Activated CD8-positive, alpha-beta memory T cell treated with anti-CD3 and anti-CD28 coated beads, Interleukin-2, amount 10 ng/mL, durations not matched to agents 7 days and 5 days (primary cell): ENCODE measurements at regions not wholly inside any gene's neighbourhood (a gene's known extent, or its start where the extent isn't known, plus 50 kb on each side); places are given as distances from the start of the nearest gene placed in this dataset.
"Not testable (repeated sequence)": the region's sequence is repeated elsewhere in the genome, so short reads cannot be mapped to it uniquely, and the experiment has no call there.

Experiments used
- ATAC-seq: fragments of 150-1000 bp; cut with Tn5 transposase; one replicate; pipeline ENCODE4 v1.10.0; 2021; ENCODE audit warnings: moderate library complexity
- CTCF ChIA-PET: fragments of 350-600 bp; sonication (Branson Sonifier 250); formaldehyde crosslinking; loops from one replicate; lab custom pipeline; 2021; ENCODE audit warnings: antibody characterized with exemption; lab: Charles Lee
- DNase-seq: peaks from one replicate; pipeline ENCODE4 v3.0.0-alpha.2; 2020
- H3K27ac Mint-ChIP-seq: one replicate; pipeline ENCODE4 v1.8.0; 2021; ENCODE audit warnings: mild to moderate bottlenecking, mixed read lengths
- H3K27me3 Mint-ChIP-seq: one replicate; pipeline ENCODE4 v1.8.0; 2021; ENCODE audit warnings: mixed read lengths
- H3K36me3 Mint-ChIP-seq: one replicate; pipeline ENCODE4 v1.8.0; 2021; ENCODE audit warnings: mild to moderate bottlenecking, mixed read lengths
- H3K4me1 Mint-ChIP-seq: one replicate; pipeline ENCODE4 v1.8.0; 2021; ENCODE audit warnings: mixed read lengths
- H3K4me3 Mint-ChIP-seq: one replicate; pipeline ENCODE4 v1.8.0; 2021; ENCODE audit warnings: mild to moderate bottlenecking, moderate library complexity, mixed read lengths
- H3K9me3 Mint-ChIP-seq: one replicate; pipeline ENCODE4 v1.8.0; 2022; ENCODE audit warnings: low read depth, mixed read lengths

DNA sequence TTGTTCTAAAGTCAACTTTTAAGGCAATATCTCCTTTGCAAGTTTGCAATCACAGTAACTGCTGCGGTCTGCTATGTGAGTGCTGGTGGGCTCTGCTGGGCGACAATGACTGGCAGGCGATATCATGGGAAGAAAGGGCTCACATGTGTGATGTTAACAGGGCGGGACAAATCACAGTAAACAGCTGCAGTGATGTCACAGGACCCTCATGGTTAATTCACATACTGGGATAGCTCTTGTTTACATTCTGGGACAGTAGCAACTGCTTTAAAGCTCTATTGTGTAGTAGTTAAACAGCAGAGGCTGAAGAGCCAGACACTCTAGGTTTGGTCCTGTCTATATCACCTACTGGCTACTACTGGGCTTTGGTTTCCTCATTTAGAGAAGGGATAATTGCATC is 257.2 kb upstream of the ASIC2 start:
- CTCF ChIA-PET = no interaction called here
- Mint-ChIP-seq H3K27ac (no peak overlapping the region), H3K27me3 (no peaks in the 10 kb centered on the region)

DNA sequence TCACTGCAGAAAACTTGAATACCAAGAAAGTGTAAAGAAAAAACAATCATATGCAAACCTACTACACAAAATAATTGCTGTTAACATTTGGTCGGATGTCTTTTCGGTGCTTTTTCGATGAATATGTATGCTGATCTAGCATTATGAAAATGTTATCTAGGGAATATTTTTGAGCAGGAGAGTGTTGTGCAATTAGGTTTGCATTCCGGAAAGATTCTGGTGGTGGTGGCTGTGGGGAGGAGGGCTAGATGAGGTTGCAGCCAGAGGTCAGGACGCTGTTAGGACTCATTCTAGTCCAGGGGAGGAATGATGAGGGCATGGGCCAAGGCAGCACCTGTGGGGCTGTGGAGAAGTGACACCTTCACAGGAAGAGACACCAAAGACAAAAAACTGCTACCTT is 258.0 kb upstream of the ASIC2 start:
- CTCF ChIA-PET = no interaction called here
- H3K27me3 Mint-ChIP-seq = no peaks in the 10 kb centered on the region
- no peak overlapping the region for H3K27ac Mint-ChIP-seq
- no peak overlapping the region for H3K4me3 Mint-ChIP-seq
- DNase-seq = no peak
- no peaks in the 10 kb centered on the region for H3K36me3 Mint-ChIP-seq
- no peaks in the 10 kb centered on the region for H3K9me3 Mint-ChIP-seq
- no peak for ATAC-seq
- H3K4me1 Mint-ChIP-seq = no peaks in the 10 kb centered on the region

More for the DNA sequence above, 257.2 kb upstream of the ASIC2 start:
- DNase-seq (no peak), ATAC-seq (no peak)
- no peaks in the 10 kb centered on the region for H3K4me1 Mint-ChIP-seq
- no peaks in the 10 kb centered on the region for H3K9me3 Mint-ChIP-seq
- H3K4me3 Mint-ChIP-seq = no peak overlapping the region
- H3K36me3 Mint-ChIP-seq = no peaks in the 10 kb centered on the region

DNA sequence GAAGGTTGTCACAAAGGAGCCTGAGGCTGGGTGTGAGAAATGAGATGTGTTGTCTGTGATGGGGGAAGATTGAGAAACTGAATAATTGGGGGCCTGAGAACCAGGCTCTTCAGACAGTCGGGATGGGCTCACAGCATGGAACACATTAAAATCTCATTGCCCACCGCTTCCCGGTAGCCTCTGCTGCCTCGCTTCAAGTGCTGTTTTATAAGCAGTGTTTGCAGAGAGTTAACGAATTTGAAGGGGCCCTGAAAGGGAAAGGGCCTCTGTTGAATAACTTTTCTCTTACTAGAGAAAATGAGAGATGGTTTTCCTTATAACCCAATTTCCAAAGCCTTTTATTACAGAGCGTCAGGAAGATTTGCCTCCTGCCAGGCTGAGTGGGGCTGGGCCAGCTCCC is 258.8 kb upstream of the ASIC2 start:
- CTCF ChIA-PET = no interaction called here
- H3K27ac Mint-ChIP-seq = no peak overlapping the region

DNA sequence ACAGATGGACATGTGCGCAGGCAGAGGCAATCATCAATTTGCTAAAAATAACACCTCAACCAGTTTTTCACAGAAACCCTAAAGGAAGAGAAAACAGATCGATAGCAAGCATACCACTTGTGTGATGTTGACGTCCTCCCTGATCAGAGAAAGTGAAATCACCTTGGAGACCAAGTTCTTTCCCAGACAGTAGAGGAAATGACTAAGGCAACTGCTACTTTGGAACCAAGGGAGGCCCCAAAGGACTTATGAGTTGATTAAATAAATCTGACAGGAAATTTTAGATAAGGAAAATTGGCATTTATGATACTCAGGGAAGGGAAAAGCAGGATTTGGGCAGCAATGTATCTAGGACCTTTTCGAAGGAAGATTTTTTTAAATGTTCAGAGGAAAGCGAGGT is 267.1 kb upstream of the ASIC2 start:
- CTCF ChIA-PET = no interaction called here
- H3K27ac Mint-ChIP-seq = no peak overlapping the region
- no peaks in the 10 kb centered on the region for H3K36me3 Mint-ChIP-seq
- no peak overlapping the region for H3K4me3 Mint-ChIP-seq
- DNase-seq (no peak), ATAC-seq (no peak)
- H3K27me3 Mint-ChIP-seq = no peaks in the 10 kb centered on the region
- no peaks in the 10 kb centered on the region for H3K9me3 Mint-ChIP-seq
- H3K4me1 Mint-ChIP-seq = no peaks in the 10 kb centered on the region

More for the DNA sequence above, 258.8 kb upstream of the ASIC2 start:
- no peaks in the 10 kb centered on the region for H3K4me1 Mint-ChIP-seq
- no peaks in the 10 kb centered on the region for H3K36me3 Mint-ChIP-seq
- DNase-seq (no peak), ATAC-seq (no peak)
- no peaks in the 10 kb centered on the region for H3K27me3 Mint-ChIP-seq
- no peaks in the 10 kb centered on the region for H3K9me3 Mint-ChIP-seq
- H3K4me3 Mint-ChIP-seq = no peak overlapping the region

DNA sequence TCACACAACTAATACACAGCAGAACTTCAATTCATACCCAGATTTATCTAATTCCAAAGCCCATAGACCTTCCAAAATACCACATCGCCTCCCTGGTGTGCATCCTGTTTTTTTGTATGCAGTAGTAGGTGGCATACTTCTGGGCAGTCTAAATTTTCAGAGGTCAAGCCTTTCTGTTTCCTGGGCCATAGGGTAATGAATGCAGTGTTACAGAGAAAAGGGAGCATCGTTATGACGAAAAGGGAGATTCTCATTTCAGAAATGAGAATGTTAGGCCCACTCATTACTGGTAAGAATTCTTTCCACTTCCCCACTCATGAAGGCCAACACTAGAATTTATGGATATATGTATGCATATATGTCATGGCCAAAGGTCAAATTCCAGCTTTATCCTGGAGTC is 267.8 kb upstream of the ASIC2 start:
- no peak overlapping the region for H3K27ac Mint-ChIP-seq
- no peak overlapping the region for H3K4me3 Mint-ChIP-seq
- no peaks in the 10 kb centered on the region for H3K36me3 Mint-ChIP-seq
- no peaks in the 10 kb centered on the region for H3K4me1 Mint-ChIP-seq
- CTCF ChIA-PET = no interaction called here
- no peaks in the 10 kb centered on the region for H3K27me3 Mint-ChIP-seq
- DNase-seq (no peak), ATAC-seq (no peak)
- H3K9me3 Mint-ChIP-seq = no peaks in the 10 kb centered on the region

DNA sequence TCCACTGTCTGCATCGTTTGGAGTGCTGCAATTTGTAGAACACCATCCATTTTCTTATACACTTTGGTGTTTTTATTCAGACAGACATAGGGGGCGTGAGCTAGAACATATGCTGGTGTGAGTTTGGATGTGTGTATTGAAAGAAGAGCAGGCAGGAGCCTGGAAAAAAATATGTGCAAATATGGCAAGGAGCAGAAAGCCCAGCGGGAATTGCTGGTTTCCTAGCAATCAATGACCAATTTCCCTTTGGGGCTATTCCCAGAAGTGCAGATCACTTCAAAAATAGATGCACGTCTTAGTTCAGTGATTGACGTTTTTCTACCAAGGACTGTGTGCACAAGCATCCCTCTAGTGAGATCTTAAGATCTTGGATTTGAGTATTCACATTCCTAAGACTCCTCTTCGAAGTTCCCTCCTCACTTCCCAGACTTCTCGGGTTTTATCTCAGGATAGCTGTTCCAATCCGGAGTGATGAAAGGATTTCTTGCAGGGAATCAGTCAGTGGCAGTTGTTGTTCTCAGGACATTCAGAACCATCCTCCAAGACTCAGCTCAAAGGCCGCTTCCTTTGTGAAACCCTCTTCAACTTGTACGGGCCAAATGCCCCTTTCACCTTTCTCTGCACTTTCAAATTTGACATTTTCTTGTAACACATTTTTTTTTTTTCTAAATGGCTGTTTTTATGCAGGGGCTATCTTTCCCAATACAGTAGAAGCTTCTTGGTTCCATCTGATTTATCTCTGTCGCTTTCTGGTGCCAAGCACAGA is 268.7 kb upstream of the ASIC2 start:
- H3K4me3 Mint-ChIP-seq = no peak overlapping the region
- H3K27me3 Mint-ChIP-seq = no peaks in the 10 kb centered on the region
- H3K36me3 Mint-ChIP-seq = no peaks in the 10 kb centered on the region
- no peak overlapping the region for H3K27ac Mint-ChIP-seq
- CTCF ChIA-PET = no interaction called here
- no peaks in the 10 kb centered on the region for H3K4me1 Mint-ChIP-seq
- DNase-seq (no peak), ATAC-seq (no peak)
- no peaks in the 10 kb centered on the region for H3K9me3 Mint-ChIP-seq

DNA sequence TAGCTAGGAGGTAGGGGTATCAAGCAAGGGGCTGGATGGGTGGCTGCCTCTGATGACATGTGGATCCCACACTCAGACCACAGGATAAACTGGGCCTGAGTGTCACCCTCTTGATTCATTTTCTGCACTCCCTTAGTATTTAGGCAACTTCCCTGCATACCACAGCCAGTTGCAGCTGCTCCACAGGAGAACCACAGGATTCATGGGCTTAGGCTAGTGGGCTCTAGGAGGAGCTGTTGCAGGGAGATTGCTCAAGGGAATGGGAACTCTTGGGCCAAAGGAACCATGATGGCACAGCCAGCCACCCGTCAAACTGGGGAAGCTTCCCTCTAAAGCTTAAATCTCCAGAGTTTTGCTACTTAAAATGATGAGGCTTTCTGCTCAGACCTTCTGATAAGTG is 269.7 kb upstream of the ASIC2 start:
- Mint-ChIP-seq H3K4me1 (no peaks in the 10 kb centered on the region), H3K27me3 (no peaks in the 10 kb centered on the region), H3K9me3 (no peaks in the 10 kb centered on the region), H3K27ac (no peak overlapping the region), H3K4me3 (no peak overlapping the region), H3K36me3 (no peaks in the 10 kb centered on the region)
- CTCF ChIA-PET = no interaction called here
- no peak for ATAC-seq
- no peak for DNase-seq

DNA sequence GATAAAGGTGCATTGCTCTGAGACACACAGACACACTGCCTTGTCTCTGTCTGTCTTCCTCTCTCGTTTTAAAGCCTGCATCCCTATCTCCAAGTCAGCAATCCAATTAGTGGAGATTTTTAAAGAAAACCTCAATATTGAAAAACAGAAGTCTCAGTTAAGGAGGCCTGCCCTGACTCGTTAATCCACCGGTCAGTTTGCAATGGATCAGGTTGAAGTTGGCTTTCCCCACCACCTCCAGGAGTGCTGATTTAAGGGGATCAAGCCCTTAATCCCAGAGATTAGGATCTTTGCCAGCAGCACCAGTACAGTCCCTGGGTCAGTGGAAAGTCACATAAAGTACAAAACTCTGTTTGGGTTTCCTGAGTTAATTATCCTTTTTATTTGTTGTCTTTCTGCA is 271.1 kb upstream of the ASIC2 start:
- H3K27me3 Mint-ChIP-seq = no peaks in the 10 kb centered on the region
- DNase-seq (no peak), ATAC-seq (no peak)
- no peak overlapping the region for H3K4me3 Mint-ChIP-seq
- no peaks in the 10 kb centered on the region for H3K4me1 Mint-ChIP-seq
- H3K27ac Mint-ChIP-seq = no peak overlapping the region
- H3K36me3 Mint-ChIP-seq = no peaks in the 10 kb centered on the region
- CTCF ChIA-PET = no interaction called here
- H3K9me3 Mint-ChIP-seq = no peaks in the 10 kb centered on the region

DNA sequence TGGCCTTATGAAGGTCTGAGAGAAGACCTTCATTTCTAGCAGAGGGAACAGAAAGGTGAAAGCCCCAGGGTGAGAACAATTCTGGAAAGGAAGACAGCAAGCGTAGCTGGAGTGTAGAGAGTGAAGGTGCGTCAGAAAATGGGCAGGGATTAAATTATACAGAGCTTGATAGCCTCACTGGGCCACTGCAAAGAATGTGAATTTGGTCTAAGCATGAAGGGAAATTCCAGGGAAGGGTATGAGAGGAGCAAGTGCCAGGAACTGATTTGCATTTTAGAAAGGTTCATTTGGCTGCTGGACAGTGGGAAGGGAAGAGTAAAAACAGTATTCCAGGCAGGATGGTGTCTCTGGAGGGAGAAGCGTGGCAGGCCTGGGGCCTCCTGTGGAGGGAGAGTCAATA is 274.1 kb upstream of the ASIC2 start:
- Mint-ChIP-seq H3K4me3 (no peak overlapping the region), H3K4me1 (no peaks in the 10 kb centered on the region), H3K36me3 (no peaks in the 10 kb centered on the region), H3K27ac (no peak overlapping the region), H3K27me3 (no peaks in the 10 kb centered on the region), H3K9me3 (no peaks in the 10 kb centered on the region)
- no peak for DNase-seq
- ATAC-seq = no peak
- CTCF ChIA-PET = no interaction called here

DNA sequence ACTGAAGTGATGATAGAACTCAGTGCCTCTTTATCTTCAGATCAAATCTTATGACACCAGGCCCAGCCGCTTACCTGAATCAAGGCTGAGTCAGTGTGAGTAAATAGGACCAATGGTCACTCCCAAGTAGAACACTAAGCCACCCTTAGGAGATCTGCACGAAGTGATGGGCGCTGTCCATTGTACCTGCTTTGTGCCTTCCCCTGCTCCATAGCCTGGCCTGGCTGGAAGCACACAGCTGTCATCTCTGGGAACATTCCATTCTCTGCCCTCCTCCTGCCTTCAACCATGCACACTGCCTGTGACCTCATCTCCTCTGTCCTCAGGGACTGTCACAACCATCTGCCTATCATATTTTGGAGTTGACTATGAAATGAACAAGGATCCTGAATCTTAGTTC is 279.5 kb upstream of the ASIC2 start:
- DNase-seq (no peak), ATAC-seq (no peak)
- H3K4me3 Mint-ChIP-seq = no peak overlapping the region
- no peaks in the 10 kb centered on the region for H3K27me3 Mint-ChIP-seq
- H3K27ac Mint-ChIP-seq = no peak overlapping the region
- CTCF ChIA-PET = no interaction called here
- no peaks in the 10 kb centered on the region for H3K9me3 Mint-ChIP-seq
- no peaks in the 10 kb centered on the region for H3K36me3 Mint-ChIP-seq
- no peaks in the 10 kb centered on the region for H3K4me1 Mint-ChIP-seq

DNA sequence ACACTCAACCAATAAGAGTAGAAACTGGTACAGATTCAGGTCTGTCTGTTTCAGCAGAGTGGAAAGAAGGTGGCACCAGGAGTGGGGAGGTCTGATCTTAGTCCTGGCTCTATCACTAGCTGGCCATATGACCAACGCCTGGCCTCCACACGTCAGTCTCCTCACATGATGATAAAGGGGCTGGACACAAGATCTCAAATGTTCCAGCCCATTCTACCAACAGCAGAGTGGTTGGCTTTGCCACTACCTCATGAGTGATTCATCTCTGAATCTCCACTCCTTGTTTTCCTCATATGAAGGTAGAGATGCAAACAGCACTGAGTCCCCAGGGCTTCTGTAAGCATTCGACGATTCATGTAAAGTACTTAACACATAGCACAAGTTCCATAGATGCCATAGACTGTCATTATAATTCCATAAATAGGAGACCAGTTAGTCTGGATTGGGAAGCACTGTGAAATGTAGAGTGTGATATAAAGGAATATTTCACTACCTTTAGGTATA is 281.9 kb upstream of the ASIC2 start:
- Mint-ChIP-seq H3K36me3 (no peaks in the 10 kb centered on the region), H3K9me3 (no peaks in the 10 kb centered on the region), H3K4me3 (no peak overlapping the region), H3K4me1 (no peaks in the 10 kb centered on the region), H3K27ac (no peak overlapping the region), H3K27me3 (no peaks in the 10 kb centered on the region)
- ATAC-seq (no peak), DNase-seq (no peak)
- CTCF ChIA-PET = no interaction called here

DNA sequence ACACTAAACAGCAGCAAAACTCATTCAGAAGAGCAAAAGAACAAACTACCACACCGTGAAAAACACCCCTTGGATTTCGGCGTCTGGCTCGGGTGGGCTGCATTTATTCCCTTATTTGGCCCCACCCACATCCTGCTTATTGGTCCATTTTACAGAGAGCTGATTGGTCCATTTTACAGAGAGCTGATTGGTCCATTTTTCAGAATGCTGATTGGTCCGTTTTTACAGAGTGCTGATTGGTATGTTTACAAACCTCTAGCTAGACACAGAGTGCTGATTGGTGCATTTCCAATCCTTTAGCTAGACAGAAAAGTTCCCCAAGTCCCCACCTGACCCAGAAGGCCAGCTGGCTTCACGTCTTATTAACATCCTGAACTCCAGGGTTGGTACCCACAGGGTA is 286.6 kb upstream of the ASIC2 start:
- H3K27ac Mint-ChIP-seq, CTCF ChIA-PET, H3K4me1 Mint-ChIP-seq, ATAC-seq, DNase-seq, H3K36me3 Mint-ChIP-seq, H3K4me3 Mint-ChIP-seq, H3K27me3 Mint-ChIP-seq, H3K9me3 Mint-ChIP-seq: not testable (repeated sequence)

DNA sequence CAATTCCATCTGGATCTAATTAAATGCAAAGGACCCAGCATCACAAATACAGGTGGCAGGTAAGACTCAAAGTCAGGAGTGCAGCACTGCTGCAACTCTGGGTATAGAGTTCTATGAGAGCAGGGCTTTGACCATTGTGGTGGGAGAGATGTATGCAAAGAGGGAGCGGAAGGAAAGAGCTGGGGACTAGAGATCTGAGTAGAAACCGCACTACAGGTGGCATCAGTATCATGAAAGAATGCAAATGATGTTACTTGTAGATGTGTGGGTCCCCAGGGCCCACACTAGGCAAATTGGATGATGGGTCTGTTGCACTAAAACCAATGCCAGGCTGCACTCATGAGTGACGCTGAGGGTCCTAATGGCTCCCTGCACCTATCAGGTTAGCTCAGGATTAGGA is 287.1 kb upstream of the ASIC2 start:
- no peak for DNase-seq
- Mint-ChIP-seq H3K4me3 (no peak overlapping the region), H3K4me1 (no peaks in the 10 kb centered on the region), H3K27me3 (no peaks in the 10 kb centered on the region), H3K27ac (no peak overlapping the region), H3K36me3 (no peaks in the 10 kb centered on the region), H3K9me3 (no peaks in the 10 kb centered on the region)
- ATAC-seq = no peak
- CTCF ChIA-PET = no interaction called here

DNA sequence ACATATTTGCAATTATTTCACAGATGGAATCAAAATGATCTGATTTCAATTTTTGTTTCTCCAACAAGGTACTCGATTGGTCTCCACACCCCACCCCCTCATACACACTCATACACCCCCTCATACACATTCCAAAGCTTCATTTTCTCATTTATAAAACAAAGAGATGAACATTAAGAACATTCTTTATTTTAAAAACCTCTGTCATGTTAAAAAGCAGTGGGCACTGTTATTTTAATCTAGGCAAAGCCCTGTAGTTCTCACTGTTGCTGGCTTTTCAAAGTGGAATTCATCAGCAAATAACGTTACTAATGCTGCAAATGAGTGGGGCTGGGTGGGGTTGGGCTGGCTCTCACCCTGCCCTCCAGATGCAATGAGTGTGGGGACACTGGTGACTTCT is 289.6 kb upstream of the ASIC2 start:
- no peaks in the 10 kb centered on the region for H3K4me1 Mint-ChIP-seq
- no peak overlapping the region for H3K4me3 Mint-ChIP-seq
- no peak for ATAC-seq
- H3K9me3 Mint-ChIP-seq = no peaks in the 10 kb centered on the region
- CTCF ChIA-PET = no interaction called here
- no peak for DNase-seq
- no peak overlapping the region for H3K27ac Mint-ChIP-seq
- H3K27me3 Mint-ChIP-seq = peaks cover under 1% of the 10 kb centered on the region
- H3K36me3 Mint-ChIP-seq = no peaks in the 10 kb centered on the region
